Amygdala (tissue), 56 donors: ENCODE measurements at regions not wholly inside any gene's neighbourhood (a gene's known extent, or its start where the extent isn't known, plus 50 kb on each side); places are given as distances from the start of the nearest gene placed in this dataset.
A peak's percentile ranks its signal among the peaks of the same experiment; 100 is the strongest.

Experiments
- DNase-seq, 56 donors: peaks; one replicate each; lab custom pipeline; 2025; lab: John Stamatoyannopoulos, UW

DNA sequence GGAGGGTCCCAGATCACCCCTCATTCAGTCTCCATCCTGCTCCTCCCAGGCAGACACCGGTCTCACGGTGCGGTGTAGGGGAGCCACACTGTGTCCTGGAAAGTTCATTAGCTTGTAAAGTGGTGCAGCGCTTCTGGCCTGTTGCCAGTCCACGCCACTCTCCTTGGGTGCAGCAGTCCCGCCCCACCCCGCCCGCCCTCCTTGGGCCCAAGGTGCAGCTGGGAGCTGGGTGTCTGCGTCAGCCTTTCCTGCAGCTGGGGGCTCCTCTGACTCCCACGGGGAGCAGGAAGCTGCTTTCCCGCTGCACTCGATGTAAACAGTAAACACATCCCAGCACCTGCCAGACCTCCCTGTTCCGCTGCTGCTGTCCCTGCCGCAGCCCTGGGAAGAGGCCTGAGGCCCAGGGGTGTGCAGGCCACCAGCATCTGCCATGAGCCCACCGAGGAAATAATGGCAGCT, 53.8 kb upstream of the ASB18 start:
- no peak for DNase-seq

- DNase-seq: no peak
Observed at GRCh38 chr2:236318401-236318800, 54.2 kb upstream of the ASB18 start.

DNA sequence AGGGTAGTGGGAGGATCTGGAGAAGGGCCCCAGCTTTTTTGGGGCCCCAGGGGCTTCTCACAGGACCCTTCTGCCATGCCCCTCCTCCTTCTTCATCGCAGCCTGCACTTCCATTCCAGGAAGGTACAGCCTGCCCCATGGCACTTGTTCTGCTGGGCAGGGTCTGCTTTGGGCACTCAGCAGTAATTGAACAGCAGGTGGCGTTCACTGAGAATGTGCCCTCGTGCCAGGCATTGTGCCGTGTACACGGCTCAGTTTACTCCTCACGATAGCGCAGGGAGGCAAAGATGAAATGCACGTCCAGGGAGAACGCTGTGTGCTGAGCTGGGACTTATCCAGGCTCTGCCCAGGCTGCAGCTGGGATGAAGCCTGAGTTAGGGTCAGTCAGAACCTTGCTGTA, 54.8 kb upstream of the ASB18 start:
- DNase-seq: no peak

GRCh38 chr2:236321415-236321814, 57.2 kb upstream of the ASB18 start:
- peak in 13 of 56 donors; percentile 19 to 66 (median 37) for DNase-seq

- DNase-seq: no peak
Observed at GRCh38 chr2:236333417-236334121, 69.4 kb upstream of the ASB18 start.

- no peak for DNase-seq
Observed at GRCh38 chr2:236334122-236334876, 70.1 kb upstream of the ASB18 start.

GRCh38 chr2:236335696-236336574, 71.7 kb upstream of the ASB18 start:
- DNase-seq: no peak

DNA sequence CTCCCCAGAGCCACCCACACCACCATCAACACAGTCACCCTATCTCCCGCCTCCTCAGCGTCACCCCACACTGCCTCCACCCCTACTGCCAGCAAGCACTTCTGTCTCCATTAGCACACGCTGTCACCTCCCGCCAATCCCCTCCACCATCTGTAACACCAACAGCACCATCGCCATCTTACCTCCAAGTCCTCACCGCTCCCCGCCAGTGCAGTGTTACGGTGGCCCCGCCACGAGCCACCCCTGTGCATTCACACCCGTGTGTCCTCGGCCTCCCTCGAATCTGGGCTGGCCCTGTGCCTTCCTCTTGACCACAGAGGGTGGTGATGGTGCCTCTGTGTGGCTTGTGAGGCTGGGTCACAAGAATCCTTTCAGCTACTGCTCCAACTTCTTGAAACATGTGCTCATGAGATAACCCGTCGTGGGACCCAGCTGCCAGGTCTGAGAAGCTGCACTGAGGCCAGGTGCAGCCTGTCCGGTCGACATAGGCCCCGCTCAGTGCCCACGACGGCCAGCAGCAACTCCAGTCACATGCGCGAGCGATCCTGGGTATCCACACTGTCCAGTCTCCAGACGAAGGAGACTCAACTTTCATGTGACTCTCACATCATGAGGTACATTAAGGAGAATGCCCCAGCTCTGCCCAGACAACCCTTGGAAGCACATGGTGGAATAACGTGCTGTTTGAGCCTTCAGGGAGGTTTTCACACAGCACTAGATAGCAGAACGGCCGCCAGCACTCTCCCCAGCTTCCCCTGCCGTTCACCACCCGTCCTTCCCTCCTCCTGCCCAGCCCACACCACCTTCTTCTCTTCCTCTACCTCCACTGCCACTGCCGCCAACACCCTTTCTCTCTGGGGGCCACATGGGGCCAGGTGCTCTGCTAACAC, 72.6 kb upstream of the ASB18 start:
- DNase-seq: no peak

- no peak for DNase-seq
Observed at GRCh38 chr2:236337465-236338325, 73.5 kb upstream of the ASB18 start.

GRCh38 chr2:236338495-236339184, 74.4 kb upstream of the ASB18 start:
- peak in 13 of 56 donors; percentile 10 to 64 (median 37) for DNase-seq

DNA sequence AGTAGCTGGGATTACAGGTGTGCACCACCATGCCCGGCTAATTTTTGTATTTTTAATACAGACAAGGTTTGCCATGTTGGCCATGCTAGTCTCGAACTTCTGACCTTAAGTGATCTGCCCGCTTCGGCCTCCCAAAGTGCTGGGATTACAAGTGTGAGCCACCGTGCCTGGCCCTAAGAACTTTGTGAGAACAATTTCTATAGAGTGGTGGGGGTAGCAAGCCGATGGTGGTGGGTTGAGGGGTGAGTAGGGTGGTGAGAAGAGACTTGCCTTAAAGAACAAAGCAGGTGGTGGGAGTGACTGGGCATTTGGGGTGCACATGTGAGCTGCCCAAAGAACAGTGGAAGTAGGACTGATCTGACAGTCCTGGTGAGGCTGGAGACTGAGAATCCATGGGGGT, 76.0 kb upstream of the ASB18 start:
- DNase-seq: no peak

DNA sequence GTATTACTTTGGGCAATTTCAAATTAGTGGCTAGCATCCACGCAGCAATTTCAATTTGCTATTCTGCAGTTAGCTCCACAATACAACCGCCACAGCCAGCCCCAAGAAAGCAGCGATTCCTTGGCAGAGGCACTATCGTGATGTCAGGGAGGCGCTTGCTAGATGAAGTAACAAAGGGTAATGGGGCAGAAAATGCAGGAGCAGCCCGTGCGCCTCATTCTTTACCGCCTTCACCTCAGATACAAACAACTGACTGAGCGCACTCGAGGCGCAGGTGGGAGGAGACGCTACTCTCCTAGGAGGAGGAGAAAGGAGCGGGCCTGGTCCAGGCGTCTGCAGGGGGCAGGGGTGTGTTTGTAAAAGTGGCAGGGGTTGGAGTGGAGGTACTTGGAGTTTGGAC, 76.9 kb upstream of the ASB18 start:
- no peak for DNase-seq

DNA sequence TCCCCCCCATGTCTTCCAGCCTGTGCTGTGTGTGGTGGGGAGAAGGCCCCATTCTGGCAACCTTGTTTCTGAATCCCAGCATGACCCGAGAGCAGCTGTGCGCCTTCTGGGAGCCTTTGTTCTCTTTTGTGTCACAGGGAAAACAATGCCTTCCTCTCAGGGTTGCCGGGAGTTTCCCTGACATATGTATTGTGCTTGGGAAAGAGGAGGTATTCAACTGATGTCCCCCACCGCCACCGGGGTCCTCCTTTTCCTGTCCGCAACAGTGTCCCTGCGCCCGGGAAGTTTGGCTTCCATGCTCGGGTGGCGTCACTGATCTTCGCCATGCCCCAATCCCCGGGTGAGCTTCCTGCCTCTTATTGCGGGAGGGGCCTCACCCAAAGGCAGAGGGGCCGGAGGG, 77.5 kb upstream of the ASB18 start:
- peak in 8 of 56 donors; percentile 14 to 58 (median 22) for DNase-seq

- DNase-seq: no peak
Observed at GRCh38 chr2:236342507-236342906, 78.3 kb upstream of the ASB18 start.

DNA sequence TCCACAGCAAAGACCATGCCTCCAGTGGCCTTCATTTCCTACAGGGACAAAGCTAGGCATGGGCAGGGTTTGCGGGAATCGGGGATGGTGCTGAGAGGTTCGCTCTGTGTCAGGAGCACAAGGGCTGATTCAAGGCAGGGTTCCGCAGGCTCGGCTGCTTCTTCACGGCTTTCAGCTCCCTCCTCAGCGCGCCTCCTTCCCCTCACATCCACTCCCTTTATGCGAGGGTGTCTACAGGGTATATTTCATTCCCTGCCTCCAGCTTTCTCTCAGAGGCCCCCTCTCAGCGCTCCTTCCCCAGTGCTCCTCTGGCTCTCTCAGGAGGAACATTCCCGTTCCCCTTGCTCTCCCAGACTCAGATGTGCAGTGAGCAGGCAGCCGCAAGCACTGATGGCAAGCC, 78.7 kb upstream of the ASB18 start:
- no peak for DNase-seq

GRCh38 chr2:236343400-236344161, 79.4 kb upstream of the ASB18 start:
- DNase-seq: peak in 16 of 56 donors; percentile 9 to 78 (median 24)

- no peak for DNase-seq
Observed at GRCh38 chr2:236344446-236344845, 80.2 kb upstream of the ASB18 start.
